Activated T-helper 1 cell treated with anti-CD3 and anti-CD28 coated beads, Interleukin-12 subunit alpha, Interleukin-12 subunit beta, Interleukin-2, Interleukin-4 antibody, amounts not matched to agents 30 ng/mL and 10 ng/mL and 1 ng/mL, durations not matched to agents 14 hours and 24 hours and 36 hours (primary cell): ENCODE measurements at regions not wholly inside any gene's neighbourhood (a gene's known extent, or its start where the extent isn't known, plus 50 kb on each side); places are given as distances from the start of the nearest gene placed in this dataset.

ENCODE experiments used
- DNase-seq: peaks from one replicate; pipeline ENCODE4 v3.0.0; 2021; ENCODE audit warnings: low spot score
- H3K27ac Mint-ChIP-seq: one replicate; pipeline ENCODE4 v1.8.0; 2021; ENCODE audit warnings: mild to moderate bottlenecking, mixed read lengths
- H3K27me3 Mint-ChIP-seq: one replicate; pipeline ENCODE4 v1.8.0; 2022; ENCODE audit warnings: mild to moderate bottlenecking, moderate library complexity, mixed read lengths; ENCODE audit not compliant: insufficient read depth
- H3K36me3 Mint-ChIP-seq: one replicate; pipeline ENCODE4 v1.8.0; 2021; ENCODE audit warnings: low read depth, mixed read lengths
- H3K4me1 Mint-ChIP-seq: one replicate; pipeline ENCODE4 v1.8.0; 2021; ENCODE audit warnings: low read depth, mixed read lengths
- H3K4me3 Mint-ChIP-seq: one replicate; pipeline ENCODE4 v1.8.0; 2021; ENCODE audit warnings: mild to moderate bottlenecking, moderate library complexity, mixed read lengths
- H3K9me3 Mint-ChIP-seq: one replicate; pipeline ENCODE4 v1.8.0; 2021; ENCODE audit warnings: mixed read lengths
- intact Hi-C: fragments of 100-400 bp; cut with micrococcal nuclease; formaldehyde crosslinking; loops from one replicate; pipeline ENCODE4 v1.15.1; 2024

- DNase-seq, result no peak
- no peaks in the 10 kb centered on the region for H3K27me3 Mint-ChIP-seq
- no peaks in the 10 kb centered on the region for H3K4me1 Mint-ChIP-seq
- H3K27ac Mint-ChIP-seq, result no peak overlapping the region
- no peaks in the 10 kb centered on the region for H3K9me3 Mint-ChIP-seq
- no peaks in the 10 kb centered on the region for H3K36me3 Mint-ChIP-seq
- H3K4me3 Mint-ChIP-seq, result no peak overlapping the region
- intact Hi-C loops, result no loop called here
Observed at GRCh38 chr4:180465364-180465763, 1777.8 kb upstream of the TENM3 start.

- intact Hi-C loops, result no loop called here
- DNase-seq, result no peak
Observed at GRCh38 chr4:180483036-180483435, 1760.2 kb upstream of the TENM3 start.

GRCh38 chr4:180485407-180485806, 1757.8 kb upstream of the TENM3 start:
- Mint-ChIP-seq H3K27ac (no peak overlapping the region), H3K27me3 (no peaks in the 10 kb centered on the region), H3K36me3 (no peaks in the 10 kb centered on the region), H3K4me3 (no peak overlapping the region), H3K9me3 (peaks cover 8% of the 10 kb centered on the region), H3K4me1 (no peaks in the 10 kb centered on the region)
- intact Hi-C loops, result no loop called here
- no peak for DNase-seq

More at GRCh38 chr4:180483036-180483435, 1760.2 kb upstream of the TENM3 start:
- H3K36me3 Mint-ChIP-seq, result no peaks in the 10 kb centered on the region
- no peaks in the 10 kb centered on the region for H3K27me3 Mint-ChIP-seq
- no peaks in the 10 kb centered on the region for H3K4me1 Mint-ChIP-seq
- peaks cover 8% of the 10 kb centered on the region for H3K9me3 Mint-ChIP-seq
- no peak overlapping the region for H3K27ac Mint-ChIP-seq
- H3K4me3 Mint-ChIP-seq, result no peak overlapping the region

GRCh38 chr4:180486342-180486741, 1756.9 kb upstream of the TENM3 start:
- H3K9me3 Mint-ChIP-seq, result peaks cover 10% of the 10 kb centered on the region
- DNase-seq, result no peak
- no peaks in the 10 kb centered on the region for H3K4me1 Mint-ChIP-seq
- no peaks in the 10 kb centered on the region for H3K27me3 Mint-ChIP-seq
- H3K27ac Mint-ChIP-seq, result no peak overlapping the region
- no peak overlapping the region for H3K4me3 Mint-ChIP-seq
- H3K36me3 Mint-ChIP-seq, result no peaks in the 10 kb centered on the region
- intact Hi-C loops, result no loop called here

- H3K27me3 Mint-ChIP-seq, result no peaks in the 10 kb centered on the region
- no peak overlapping the region for H3K27ac Mint-ChIP-seq
- no peaks in the 10 kb centered on the region for H3K36me3 Mint-ChIP-seq
- H3K9me3 Mint-ChIP-seq, result peaks cover 16% of the 10 kb centered on the region
- DNase-seq, result no peak
- intact Hi-C loops, result no loop called here
- no peak overlapping the region for H3K4me3 Mint-ChIP-seq
- H3K4me1 Mint-ChIP-seq, result no peaks in the 10 kb centered on the region
Observed at GRCh38 chr4:180489787-180490186, 1753.4 kb upstream of the TENM3 start.

- intact Hi-C loops, result no loop called here
- DNase-seq, result no peak
- Mint-ChIP-seq H3K9me3 (peaks cover 16% of the 10 kb centered on the region), H3K4me1 (no peaks in the 10 kb centered on the region), H3K27ac (no peak overlapping the region), H3K4me3 (no peak overlapping the region), H3K27me3 (no peaks in the 10 kb centered on the region), H3K36me3 (no peaks in the 10 kb centered on the region)
Observed at GRCh38 chr4:180491210-180491609, 1752.0 kb upstream of the TENM3 start.

GRCh38 chr4:180493299-180493698, 1749.9 kb upstream of the TENM3 start:
- no peak for DNase-seq
- Mint-ChIP-seq H3K27ac (no peak overlapping the region), H3K27me3 (no peaks in the 10 kb centered on the region), H3K4me1 (no peaks in the 10 kb centered on the region), H3K9me3 (peaks cover 16% of the 10 kb centered on the region), H3K4me3 (no peak overlapping the region), H3K36me3 (no peaks in the 10 kb centered on the region)
- intact Hi-C loops, result no loop called here

- Mint-ChIP-seq H3K27me3 (no peaks in the 10 kb centered on the region), H3K27ac (no peak overlapping the region), H3K9me3 (peaks cover 7% of the 10 kb centered on the region), H3K36me3 (no peaks in the 10 kb centered on the region), H3K4me3 (no peak overlapping the region), H3K4me1 (no peaks in the 10 kb centered on the region)
- intact Hi-C loops, result no loop called here
- DNase-seq, result no peak
Observed at GRCh38 chr4:180500154-180500553, 1743.0 kb upstream of the TENM3 start.

- H3K4me1 Mint-ChIP-seq, result no peaks in the 10 kb centered on the region
- no peaks in the 10 kb centered on the region for H3K36me3 Mint-ChIP-seq
- no peak for DNase-seq
- H3K4me3 Mint-ChIP-seq, result no peak overlapping the region
- intact Hi-C loops, result no loop called here
- no peaks in the 10 kb centered on the region for H3K9me3 Mint-ChIP-seq
- H3K27ac Mint-ChIP-seq, result no peak overlapping the region
- no peaks in the 10 kb centered on the region for H3K27me3 Mint-ChIP-seq
Observed at GRCh38 chr4:180512801-180513475, 1730.3 kb upstream of the TENM3 start.

GRCh38 chr4:180518906-180519305, 1724.3 kb upstream of the TENM3 start:
- intact Hi-C loops, result no loop called here
- Mint-ChIP-seq H3K36me3 (no peaks in the 10 kb centered on the region), H3K9me3 (no peaks in the 10 kb centered on the region), H3K27ac (no peak overlapping the region), H3K4me1 (no peaks in the 10 kb centered on the region), H3K4me3 (no peak overlapping the region), H3K27me3 (no peaks in the 10 kb centered on the region)
- DNase-seq, result no peak

GRCh38 chr4:180521181-180521580, 1722.0 kb upstream of the TENM3 start:
- H3K4me1 Mint-ChIP-seq, result no peaks in the 10 kb centered on the region
- no peak overlapping the region for H3K27ac Mint-ChIP-seq
- intact Hi-C loops, result no loop called here
- H3K9me3 Mint-ChIP-seq, result no peaks in the 10 kb centered on the region
- H3K36me3 Mint-ChIP-seq, result no peaks in the 10 kb centered on the region
- H3K4me3 Mint-ChIP-seq, result no peak overlapping the region
- H3K27me3 Mint-ChIP-seq, result no peaks in the 10 kb centered on the region
- DNase-seq, result no peak

- no peaks in the 10 kb centered on the region for H3K27me3 Mint-ChIP-seq
- no peaks in the 10 kb centered on the region for H3K9me3 Mint-ChIP-seq
- no peaks in the 10 kb centered on the region for H3K4me1 Mint-ChIP-seq
- no peak overlapping the region for H3K4me3 Mint-ChIP-seq
- H3K27ac Mint-ChIP-seq, result no peak overlapping the region
- intact Hi-C loops, result no loop called here
- no peak for DNase-seq
- no peaks in the 10 kb centered on the region for H3K36me3 Mint-ChIP-seq
Observed at GRCh38 chr4:180525523-180526077, 1717.6 kb upstream of the TENM3 start.

GRCh38 chr4:180528003-180528402, 1715.2 kb upstream of the TENM3 start:
- H3K4me3 Mint-ChIP-seq, result no peak overlapping the region
- intact Hi-C loops, result no loop called here
- peaks cover 6% of the 10 kb centered on the region for H3K9me3 Mint-ChIP-seq
- no peak for DNase-seq
- no peak overlapping the region for H3K27ac Mint-ChIP-seq
- no peaks in the 10 kb centered on the region for H3K27me3 Mint-ChIP-seq
- no peaks in the 10 kb centered on the region for H3K4me1 Mint-ChIP-seq
- no peaks in the 10 kb centered on the region for H3K36me3 Mint-ChIP-seq

- DNase-seq, result no peak
Observed at GRCh38 chr4:180530787-180531186, 1712.4 kb upstream of the TENM3 start.

More at GRCh38 chr4:180530787-180531186, 1712.4 kb upstream of the TENM3 start:
- Mint-ChIP-seq H3K36me3 (no peaks in the 10 kb centered on the region), H3K4me3 (no peak overlapping the region), H3K4me1 (no peaks in the 10 kb centered on the region), H3K9me3 (peaks cover 7% of the 10 kb centered on the region), H3K27me3 (no peaks in the 10 kb centered on the region), H3K27ac (no peak overlapping the region)
- intact Hi-C loops, result no loop called here
